ENCODE measurements at regions not wholly inside any gene's neighbourhood (a gene's known extent, or its start where the extent isn't known, plus 50 kb on each side); places are given as distances from the start of the nearest gene placed in this dataset.

- no peaks in the 10 kb centered on the region for H3K36me3 Mint-ChIP-seq (ENCODE audit: low read depth, unreplicated experiment)
- H3K4me1 Mint-ChIP-seq (ENCODE audit: low read depth, unreplicated experiment) = no peaks in the 10 kb centered on the region
- no peak overlapping the region for H3K4me2 ChIP-seq (ENCODE audit: low read length)
- H3K9ac ChIP-seq (ENCODE audit: low read length) = no peak overlapping the region
- no peak overlapping the region for H3K4me3 ChIP-seq (ENCODE audit: insufficient read depth, low read depth, low read length)
- no peaks in the 10 kb centered on the region for H3K9me3 ChIP-seq (ENCODE audit: insufficient read depth, low read depth, low read length)
- H2AFZ ChIP-seq (ENCODE audit: low read depth, low read length) = no peak overlapping the region
- peaks cover 7% of the 10 kb centered on the region for H3K4me1 ChIP-seq (ENCODE audit: insufficient read depth, low read length)
- H3K27me3 ChIP-seq (ENCODE audit: insufficient read depth, low read length) = peaks cover 23% of the 10 kb centered on the region
- H3K36me3 ChIP-seq (ENCODE audit: insufficient read depth, low read length) = no peaks in the 10 kb centered on the region
- TF ChIP-seq CTCF (IDR thresholded peaks at IDR 0.05; ENCODE audit: insufficient read depth, low read depth, low read length) = no peak
- no peak for TF ChIP-seq EZH2 (IDR thresholded peaks at IDR 0.05; ENCODE audit: insufficient read depth, low read length)
- no peak for FAIRE-seq
- H3K27ac ChIP-seq (ENCODE audit: low read depth, low read length) = no peak overlapping the region
- no peaks in the 10 kb centered on the region for H4K20me1 ChIP-seq (ENCODE audit: insufficient read depth, low read length)
- DNase-seq (ENCODE audit: low read depth) = no peak
- no peaks in the 10 kb centered on the region for H3K79me2 ChIP-seq (ENCODE audit: insufficient read depth, low read length)
- no peak overlapping the region for H3K27ac Mint-ChIP-seq (ENCODE audit: unreplicated experiment)
- H3K27me3 Mint-ChIP-seq (ENCODE audit: low read depth, unreplicated experiment) = peaks cover 54% of the 10 kb centered on the region
- H3K9me3 Mint-ChIP-seq (ENCODE audit: unreplicated experiment) = no peaks in the 10 kb centered on the region
- H3K4me3 Mint-ChIP-seq (ENCODE audit: unreplicated experiment) = no peak overlapping the region
Observed at GRCh38 chr9:89238424-89238823, 59.8 kb upstream of the SHC3 start.

- peaks cover 3% of the 10 kb centered on the region for H3K4me1 Mint-ChIP-seq (ENCODE audit: low read depth, unreplicated experiment)
- Histone ChIP-seq H3K4me2 (ENCODE audit: low read length) (no peak overlapping the region), H3K27ac (ENCODE audit: low read depth, low read length) (no peak overlapping the region), H3K79me2 (ENCODE audit: insufficient read depth, low read length) (no peaks in the 10 kb centered on the region), H4K20me1 (ENCODE audit: insufficient read depth, low read length) (no peaks in the 10 kb centered on the region), H2AFZ (ENCODE audit: low read depth, low read length) (no peak overlapping the region), H3K4me3 (ENCODE audit: insufficient read depth, low read depth, low read length) (no peak overlapping the region), H3K4me1 (ENCODE audit: insufficient read depth, low read length) (no peaks in the 10 kb centered on the region), H3K9ac (ENCODE audit: low read length) (no peak overlapping the region), H3K9me3 (ENCODE audit: insufficient read depth, low read depth, low read length) (no peaks in the 10 kb centered on the region), H3K36me3 (ENCODE audit: insufficient read depth, low read length) (no peaks in the 10 kb centered on the region), H3K27me3 (ENCODE audit: insufficient read depth, low read length) (peaks cover 2% of the 10 kb centered on the region)
- H3K4me3 Mint-ChIP-seq (ENCODE audit: unreplicated experiment) = no peak overlapping the region
- peaks cover 25% of the 10 kb centered on the region for H3K27me3 Mint-ChIP-seq (ENCODE audit: low read depth, unreplicated experiment)
- DNase-seq (ENCODE audit: low read depth) (no peak), FAIRE-seq (no peak)
- H3K36me3 Mint-ChIP-seq (ENCODE audit: low read depth, unreplicated experiment) = no peaks in the 10 kb centered on the region
- H3K27ac Mint-ChIP-seq (ENCODE audit: unreplicated experiment) = no peak overlapping the region
- TF ChIP-seq EZH2 (IDR thresholded peaks at IDR 0.05; ENCODE audit: insufficient read depth, low read length) = no peak
- TF ChIP-seq CTCF (IDR thresholded peaks at IDR 0.05; ENCODE audit: insufficient read depth, low read depth, low read length) = no peak
- H3K9me3 Mint-ChIP-seq (ENCODE audit: unreplicated experiment) = no peaks in the 10 kb centered on the region
Observed at GRCh38 chr9:89243296-89244061, 64.9 kb upstream of the SHC3 start.

GRCh38 chr9:89246840-89247239 lies 64.2 kb upstream of the CKS2 start:
- no peaks in the 10 kb centered on the region for H3K79me2 ChIP-seq (ENCODE audit: insufficient read depth, low read length)
- DNase-seq (ENCODE audit: low read depth) = no peak
- no peak overlapping the region for H3K9ac ChIP-seq (ENCODE audit: low read length)
- H3K36me3 ChIP-seq (ENCODE audit: insufficient read depth, low read length) = no peaks in the 10 kb centered on the region
- no peaks in the 10 kb centered on the region for H3K4me1 ChIP-seq (ENCODE audit: insufficient read depth, low read length)
- no peak overlapping the region for H2AFZ ChIP-seq (ENCODE audit: low read depth, low read length)
- H3K9me3 ChIP-seq (ENCODE audit: insufficient read depth, low read depth, low read length) = peaks cover 2% of the 10 kb centered on the region
- Mint-ChIP-seq H3K4me3 (ENCODE audit: unreplicated experiment) (no peak overlapping the region), H3K27ac (ENCODE audit: unreplicated experiment) (no peak overlapping the region), H3K9me3 (ENCODE audit: unreplicated experiment) (no peaks in the 10 kb centered on the region), H3K27me3 (ENCODE audit: low read depth, unreplicated experiment) (peaks cover 14% of the 10 kb centered on the region), H3K4me1 (ENCODE audit: low read depth, unreplicated experiment) (peaks cover 3% of the 10 kb centered on the region), H3K36me3 (ENCODE audit: low read depth, unreplicated experiment) (no peaks in the 10 kb centered on the region)
- no peak overlapping the region for H3K4me3 ChIP-seq (ENCODE audit: insufficient read depth, low read depth, low read length)
- peaks cover 4% of the 10 kb centered on the region for H3K27me3 ChIP-seq (ENCODE audit: insufficient read depth, low read length)
- TF ChIP-seq CTCF (IDR thresholded peaks at IDR 0.05; ENCODE audit: insufficient read depth, low read depth, low read length) (no peak), EZH2 (IDR thresholded peaks at IDR 0.05; ENCODE audit: insufficient read depth, low read length) (no peak)
- no peak overlapping the region for H3K4me2 ChIP-seq (ENCODE audit: low read length)
- no peaks in the 10 kb centered on the region for H4K20me1 ChIP-seq (ENCODE audit: insufficient read depth, low read length)
- no peak for FAIRE-seq
- H3K27ac ChIP-seq (ENCODE audit: low read depth, low read length) = no peak overlapping the region
